H54 (cell line): ENCODE measurements at regions not wholly inside any gene's neighbourhood (a gene's known extent, or its start where the extent isn't known, plus 50 kb on each side); places are given as distances from the start of the nearest gene placed in this dataset.
"Not testable (repeated sequence)": the region's sequence is repeated elsewhere in the genome, so short reads cannot be mapped to it uniquely, and the experiment has no call there.

ENCODE experiments used
- DNase-seq: peaks from one replicate; pipeline ENCODE4 v3.0.0; 2011; ENCODE audit warnings: low spot score, mixed read lengths; ENCODE audit not compliant: insufficient read length
- FAIRE-seq: peaks from 3 replicates; lab custom pipeline; 2011; peaks lifted over from hg19 to GRCh38; lab: Jason Lieb, UNC
- POLR2A ChIP-seq: IDR thresholded peaks from 2 replicates; pipeline ENCODE4 v1.6.1; 2011; ENCODE audit warnings: low read depth, mild to moderate bottlenecking, low read length

GRCh38 chr2:223161873-223162458 is 110.0 kb downstream of the KCNE4 start:
- no peak for DNase-seq
- no peak for TF ChIP-seq POLR2A
- FAIRE-seq: no peak

DNA sequence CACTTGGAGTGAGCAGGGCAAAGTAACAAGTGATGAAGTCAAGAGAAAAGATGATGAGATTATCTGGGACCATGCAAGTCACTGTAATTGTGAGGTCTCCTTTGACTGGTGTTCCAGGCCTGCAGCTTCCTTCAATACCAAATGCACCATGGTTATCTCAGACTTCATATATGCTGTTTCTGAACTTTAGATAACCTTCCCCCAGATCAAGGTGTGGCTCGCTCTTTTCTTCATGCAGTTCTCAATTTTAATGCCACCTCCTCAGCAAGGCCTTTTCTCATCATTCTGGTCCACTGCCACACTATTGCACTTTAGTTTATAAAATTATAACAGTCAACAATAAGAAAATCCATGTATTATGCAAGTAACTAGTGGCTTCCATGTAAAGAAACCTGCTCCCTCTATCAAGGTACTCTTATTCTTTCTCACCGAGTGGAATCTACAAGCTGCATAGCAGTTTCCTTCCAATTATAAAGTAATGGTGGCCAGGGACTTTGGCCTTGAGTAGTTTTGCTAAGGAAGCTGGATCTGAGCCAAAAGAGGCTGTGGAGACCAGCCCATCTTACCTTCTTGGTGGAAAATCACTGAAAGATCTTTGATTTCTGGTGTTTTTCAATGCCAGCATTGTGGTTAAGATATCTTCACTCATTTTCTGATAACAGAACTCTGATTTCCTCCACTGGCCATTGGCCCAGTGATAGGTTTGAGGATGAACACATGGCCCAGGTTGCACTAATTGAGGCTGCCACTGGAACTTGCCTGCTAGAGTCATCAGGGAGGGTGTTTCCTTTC is 113.6 kb downstream of the KCNE4 start:
- no peak for TF ChIP-seq POLR2A
- DNase-seq: no peak
- no peak for FAIRE-seq

DNA sequence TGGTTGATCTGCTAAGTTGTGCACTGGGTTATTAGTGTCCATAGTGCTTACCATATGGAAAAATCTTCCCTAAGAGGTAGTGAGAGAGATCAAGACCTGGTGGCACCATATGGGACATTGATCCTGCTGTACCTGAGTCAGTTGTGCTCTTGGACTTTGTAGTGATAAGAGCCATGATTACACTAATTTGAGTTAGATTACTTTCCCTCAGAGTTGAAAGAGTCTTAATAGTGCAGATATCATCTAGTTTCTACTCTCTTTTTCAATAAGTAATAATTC is 114.2 kb downstream of the KCNE4 start:
- FAIRE-seq: no peak
- no peak for DNase-seq
- no peak for TF ChIP-seq POLR2A

DNA sequence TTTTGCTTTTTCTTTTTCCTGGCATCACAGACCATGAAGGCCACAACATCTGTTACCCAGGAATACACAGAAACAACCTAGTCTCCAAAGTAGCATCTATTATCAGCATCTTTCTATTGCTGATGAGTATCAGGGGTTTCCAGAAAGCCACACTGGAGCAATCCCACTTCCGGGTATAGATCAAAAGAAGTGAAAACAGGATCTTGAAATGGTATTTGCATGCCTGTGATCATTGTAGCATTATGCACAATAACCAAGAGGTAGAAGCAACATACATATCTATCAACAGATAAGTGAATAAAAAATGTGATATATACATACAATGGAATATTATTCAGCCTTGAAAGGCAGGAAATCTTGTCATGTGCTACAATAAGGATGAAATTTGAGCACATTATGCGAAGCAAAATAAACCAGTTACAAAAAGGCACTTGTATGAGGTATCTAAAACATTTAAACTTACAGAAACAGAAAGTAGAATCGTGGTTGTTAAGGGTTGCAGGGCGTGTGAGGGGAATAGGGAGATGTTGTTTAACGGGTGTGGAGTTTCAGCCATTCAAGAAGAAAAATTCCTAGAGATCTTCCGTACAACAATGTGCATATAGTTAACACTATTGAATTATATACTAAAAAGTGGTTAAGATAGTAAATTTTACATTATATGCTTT is 115.1 kb downstream of the KCNE4 start:
- FAIRE-seq (no peak), DNase-seq (no peak)
- no peak for TF ChIP-seq POLR2A

DNA sequence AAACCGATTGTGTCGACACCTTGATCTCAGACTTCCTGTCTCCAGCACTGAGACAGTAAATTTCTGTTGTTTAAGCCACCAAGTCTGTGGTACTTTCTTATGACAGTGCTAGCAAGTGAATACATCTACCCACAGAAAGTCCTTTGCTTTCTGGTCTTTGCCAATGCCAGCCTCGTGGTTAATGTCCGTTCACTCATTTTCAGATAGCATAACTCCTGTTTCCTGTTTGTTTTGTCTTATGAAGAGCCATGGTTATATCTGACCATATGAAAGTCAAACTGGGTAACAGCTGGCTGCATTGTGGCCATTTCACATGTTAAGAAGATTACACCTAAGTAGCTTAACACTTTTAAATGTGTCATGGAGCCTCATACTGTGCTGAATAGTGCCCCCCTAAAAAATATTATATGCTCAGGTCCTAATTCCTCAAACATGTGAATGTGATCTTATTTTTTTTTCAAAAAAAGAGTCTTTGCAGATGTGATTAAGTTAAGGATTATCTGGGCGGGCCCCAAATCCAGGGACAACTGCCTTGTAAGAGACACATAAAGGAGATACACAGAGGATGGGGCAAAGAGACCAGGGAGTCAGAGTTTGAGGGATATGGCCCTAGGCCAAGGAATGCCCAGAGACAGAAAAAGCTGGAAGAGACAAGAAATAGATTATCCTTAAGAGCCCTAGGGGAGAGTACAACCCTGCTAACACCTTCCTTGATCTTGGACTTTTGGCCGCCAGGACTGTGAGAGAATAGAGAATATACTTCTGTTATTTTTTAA is 118.0 kb downstream of the KCNE4 start:
- no peak for DNase-seq
- no peak for FAIRE-seq
- no peak for TF ChIP-seq POLR2A

DNA sequence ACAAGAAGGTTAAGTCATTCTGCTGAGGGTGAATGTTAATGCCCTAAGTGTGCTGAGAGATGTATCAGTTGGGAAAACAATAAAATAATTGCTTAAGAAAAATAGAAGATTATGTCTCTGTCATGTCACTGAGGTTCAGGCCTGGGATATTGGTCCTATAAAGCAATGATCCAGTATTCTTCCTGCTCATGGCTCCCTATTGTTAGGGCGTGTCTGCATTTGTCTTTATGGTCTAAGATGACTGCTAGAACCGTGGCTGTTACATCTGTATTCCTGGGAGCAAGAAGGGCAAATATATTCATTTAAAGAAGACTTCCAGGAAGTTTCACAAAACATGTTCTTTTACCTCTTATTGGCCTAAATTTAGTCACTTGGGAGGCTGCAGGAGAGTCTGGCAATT is 125.0 kb downstream of the KCNE4 start:
- no peak for TF ChIP-seq POLR2A
- DNase-seq (no peak), FAIRE-seq (no peak)

DNA sequence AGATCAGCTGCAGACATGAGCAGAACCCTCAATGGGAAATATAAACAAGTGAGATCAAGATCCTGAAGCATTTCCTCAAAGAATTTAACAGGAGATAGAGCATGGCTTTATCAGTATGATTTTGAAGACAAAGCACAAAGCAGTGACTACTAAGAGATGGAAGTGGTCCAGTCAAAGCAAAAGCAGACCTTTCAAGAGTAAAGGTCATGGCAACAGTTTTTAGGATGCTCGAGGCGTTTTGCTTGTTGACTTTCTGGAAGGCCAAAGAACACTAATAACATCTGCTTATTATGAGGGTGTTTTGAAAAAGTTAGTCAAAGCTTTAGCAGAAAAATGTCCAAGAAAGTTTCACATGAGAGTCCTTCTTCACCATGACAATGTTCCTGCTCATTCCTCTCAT is 128.5 kb downstream of the KCNE4 start:
- DNase-seq: no peak
- no peak for TF ChIP-seq POLR2A
- FAIRE-seq: no peak

DNA sequence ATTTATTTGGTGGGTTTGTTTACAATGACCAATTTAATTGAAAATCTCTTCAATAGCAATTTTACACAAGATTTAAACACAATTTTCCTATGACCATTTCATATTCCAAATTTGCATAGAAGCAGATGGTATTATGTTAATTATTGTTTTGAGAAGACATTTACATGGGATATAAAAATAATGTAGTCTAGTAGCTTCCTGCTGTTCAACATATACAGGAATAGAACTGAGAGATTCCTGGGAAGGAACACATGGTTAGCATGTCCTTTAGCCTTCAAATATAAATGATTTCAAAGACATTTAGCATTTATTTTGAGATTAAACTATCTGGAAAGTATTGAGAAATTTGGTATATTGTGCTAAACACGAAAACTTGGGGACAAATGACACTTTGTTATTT is 129.6 kb downstream of the KCNE4 start:
- no peak for DNase-seq
- no peak for FAIRE-seq
- TF ChIP-seq POLR2A: no peak

DNA sequence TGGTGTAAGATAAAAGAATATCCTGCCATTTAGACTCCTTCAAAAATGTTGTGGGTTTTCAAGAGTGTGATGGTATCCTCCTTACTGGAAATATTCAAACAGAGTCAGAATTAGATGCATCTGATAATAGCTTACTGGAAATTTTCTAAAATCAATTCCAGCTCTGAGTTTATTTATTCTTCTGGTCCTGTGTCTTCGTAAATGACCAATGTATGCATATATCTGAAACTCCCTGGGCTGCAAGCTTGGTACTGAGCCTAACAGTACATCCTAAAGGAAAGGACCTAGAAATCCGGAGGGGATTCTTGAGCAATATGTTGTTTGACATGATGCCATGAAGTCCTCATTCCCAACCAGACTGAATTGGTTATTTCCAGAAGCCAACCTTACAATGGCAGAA is 130.4 kb downstream of the KCNE4 start:
- TF ChIP-seq POLR2A: no peak

DNA sequence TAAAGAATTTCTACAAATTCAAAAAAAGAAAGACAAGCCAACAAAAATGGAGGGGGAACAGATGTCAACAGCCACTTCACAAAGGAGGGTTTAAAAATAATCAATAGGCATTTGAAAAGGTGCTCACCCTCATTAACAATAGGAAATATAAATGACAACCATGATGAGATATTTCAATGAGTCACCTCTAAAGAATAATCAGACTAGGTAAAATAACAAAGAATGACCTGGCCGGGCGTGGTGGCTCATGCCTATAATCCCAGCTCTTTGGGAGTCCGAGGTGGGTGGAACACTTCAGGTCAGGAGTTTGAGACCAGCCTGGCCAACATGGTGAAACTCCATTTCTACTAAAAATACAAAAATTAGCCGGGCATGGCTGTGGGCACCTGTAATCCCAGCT is 133.6 kb downstream of the KCNE4 start:
- no peak for TF ChIP-seq POLR2A
- DNase-seq: no peak
- no peak for FAIRE-seq

More for the DNA sequence above, 130.4 kb downstream of the KCNE4 start:
- no peak for FAIRE-seq
- no peak for DNase-seq

GRCh38 chr2:223187256-223187655 is 135.3 kb downstream of the KCNE4 start:
- TF ChIP-seq POLR2A: no peak
- FAIRE-seq (no peak), DNase-seq (no peak)

DNA sequence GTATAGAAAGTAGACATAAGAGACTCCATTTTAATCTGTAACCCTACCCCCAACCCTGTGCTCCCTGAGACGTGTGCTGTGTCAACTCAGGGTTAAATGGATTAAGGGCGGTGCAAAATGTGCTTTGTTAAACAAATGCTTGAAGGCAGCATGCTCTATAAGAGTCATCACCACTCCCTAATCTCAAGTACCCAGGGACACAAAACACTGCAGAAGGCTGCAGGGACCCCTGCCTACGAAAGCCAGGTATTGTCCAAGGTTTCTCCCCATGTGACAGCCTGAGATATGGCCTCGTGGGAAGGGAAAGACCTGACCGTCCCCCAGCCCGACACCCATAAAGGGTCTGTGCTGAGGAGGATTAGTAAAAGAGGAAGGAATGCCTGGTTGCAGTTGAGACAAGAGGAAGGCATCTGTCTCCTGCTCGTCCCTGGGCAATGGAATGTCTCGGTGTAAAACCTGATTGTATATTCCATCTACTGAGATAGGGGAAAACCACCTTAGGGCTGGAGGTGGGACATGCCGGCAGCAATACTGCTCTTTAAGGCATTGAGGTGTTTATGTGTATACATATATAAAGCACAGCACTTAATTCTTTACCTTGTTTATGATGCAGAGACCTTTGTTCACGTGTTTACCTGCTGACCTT is 138.7 kb downstream of the KCNE4 start:
- not testable (repeated sequence) for FAIRE-seq

GRCh38 chr2:223196331-223196730 is 144.3 kb downstream of the KCNE4 start:
- TF ChIP-seq POLR2A: no peak
- FAIRE-seq (no peak), DNase-seq (no peak)

More for the DNA sequence above, 138.7 kb downstream of the KCNE4 start:
- DNase-seq: not testable (repeated sequence)
